Esophagus muscularis mucosa (tissue), 4 donors: ENCODE measurements at regions not wholly inside any gene's neighbourhood (a gene's known extent, or its start where the extent isn't known, plus 50 kb on each side); places are given as distances from the start of the nearest gene placed in this dataset.

Source experiments
- EP300 ChIP-seq: sonication (generic); formaldehyde crosslinking; IDR thresholded peaks from one replicate; pipeline ENCODE4 v1.6.1; 2017; ENCODE audit warnings: antibody characterized with exemption
- POLR2A ChIP-seq: fragments of 450-650 bp; IDR thresholded peaks from one replicate; pipeline ENCODE4 v1.6.1; 2017; ENCODE audit warnings: antibody characterized with exemption, moderate library complexity, mild to moderate bottlenecking, low read depth
- TF ChIP-seq, protein P1 (sequence below), 3 experiments: fragments of 200-600 bp in 2 of 3; fragments of 450-650 bp in 1 of 3; sonication (generic) in 2 of 3; IDR thresholded peaks; one replicate each; pipeline ENCODE4 v1.5.1; 2017 to 2019; ENCODE audit warnings: antibody characterized with exemption in 3 of 3, mild to moderate bottlenecking in 2 of 3, moderate library complexity in 1 of 3

DNA sequence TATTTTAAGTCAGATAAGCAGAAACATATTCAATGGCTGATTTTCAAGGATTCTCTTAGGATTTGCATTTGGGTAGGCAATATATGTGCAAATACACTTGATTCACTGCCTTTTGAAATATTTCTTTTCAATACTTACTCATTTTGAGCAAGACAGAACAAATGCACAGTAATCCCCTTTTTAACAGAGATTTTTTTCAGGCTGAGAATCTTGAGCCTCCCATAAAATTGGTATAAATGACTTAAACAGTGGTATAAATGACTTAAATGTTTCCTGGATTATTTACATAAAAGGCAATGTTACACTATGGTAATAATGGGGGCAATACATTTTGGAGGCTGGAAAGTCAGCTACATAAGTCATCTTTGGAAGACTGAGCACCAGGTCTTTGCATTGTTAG, 389.0 kb downstream of the OLFM4 start:
- TF ChIP-seq, protein P1, sequence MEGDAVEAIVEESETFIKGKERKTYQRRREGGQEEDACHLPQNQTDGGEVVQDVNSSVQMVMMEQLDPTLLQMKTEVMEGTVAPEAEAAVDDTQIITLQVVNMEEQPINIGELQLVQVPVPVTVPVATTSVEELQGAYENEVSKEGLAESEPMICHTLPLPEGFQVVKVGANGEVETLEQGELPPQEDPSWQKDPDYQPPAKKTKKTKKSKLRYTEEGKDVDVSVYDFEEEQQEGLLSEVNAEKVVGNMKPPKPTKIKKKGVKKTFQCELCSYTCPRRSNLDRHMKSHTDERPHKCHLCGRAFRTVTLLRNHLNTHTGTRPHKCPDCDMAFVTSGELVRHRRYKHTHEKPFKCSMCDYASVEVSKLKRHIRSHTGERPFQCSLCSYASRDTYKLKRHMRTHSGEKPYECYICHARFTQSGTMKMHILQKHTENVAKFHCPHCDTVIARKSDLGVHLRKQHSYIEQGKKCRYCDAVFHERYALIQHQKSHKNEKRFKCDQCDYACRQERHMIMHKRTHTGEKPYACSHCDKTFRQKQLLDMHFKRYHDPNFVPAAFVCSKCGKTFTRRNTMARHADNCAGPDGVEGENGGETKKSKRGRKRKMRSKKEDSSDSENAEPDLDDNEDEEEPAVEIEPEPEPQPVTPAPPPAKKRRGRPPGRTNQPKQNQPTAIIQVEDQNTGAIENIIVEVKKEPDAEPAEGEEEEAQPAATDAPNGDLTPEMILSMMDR (IDR thresholded peaks at IDR 0.05): no peak
- no peak for TF ChIP-seq EP300
- no peak for TF ChIP-seq POLR2A
